NCI-H1417 treated with DMSO at 0.1 percent for 48 hours (cell line): ENCODE measurements at regions not wholly inside any gene's neighbourhood (a gene's known extent, or its start where the extent isn't known, plus 50 kb on each side); places are given as distances from the start of the nearest gene placed in this dataset.

ENCODE experiments used
- DNase-seq: peaks from one replicate; lab custom pipeline; 2025; lab: John Stamatoyannopoulos, UW

- DNase-seq = no peak
Measured at GRCh38 chr17:65364438-65364837, 197.0 kb downstream of the AXIN2 start.

GRCh38 chr17:65362826-65363225, 198.6 kb downstream of the AXIN2 start:
- no peak for DNase-seq

GRCh38 chr17:65360961-65361552, 200.4 kb downstream of the AXIN2 start:
- DNase-seq = no peak

- DNase-seq = no peak
Measured at GRCh38 chr17:65359016-65359415, 202.4 kb downstream of the AXIN2 start.

- DNase-seq = no peak
Measured at GRCh38 chr17:65356536-65356935, 204.9 kb downstream of the AXIN2 start.

GRCh38 chr17:65355246-65355645, 206.2 kb downstream of the AXIN2 start:
- no peak for DNase-seq

- DNase-seq = no peak
Measured at GRCh38 chr17:65349916-65350315, 211.5 kb downstream of the AXIN2 start.

GRCh38 chr17:65346166-65346565, 209.0 kb downstream of the RGS9 start:
- DNase-seq = no peak

GRCh38 chr17:65345261-65346005, 208.3 kb downstream of the RGS9 start:
- no peak for DNase-seq

GRCh38 chr17:65340401-65340800, 203.2 kb downstream of the RGS9 start:
- DNase-seq = no peak

GRCh38 chr17:65334406-65334805, 197.2 kb downstream of the RGS9 start:
- no peak for DNase-seq

GRCh38 chr17:65332779-65333178, 195.6 kb downstream of the RGS9 start:
- DNase-seq = no peak

GRCh38 chr17:65332375-65332774, 195.2 kb downstream of the RGS9 start:
- DNase-seq = no peak

GRCh38 chr17:65328567-65328966, 191.4 kb downstream of the RGS9 start:
- no peak for DNase-seq

- DNase-seq = no peak
Measured at GRCh38 chr17:65324611-65325342, 187.6 kb downstream of the RGS9 start.

- no peak for DNase-seq
Measured at GRCh38 chr17:65323049-65323448, 185.9 kb downstream of the RGS9 start.

GRCh38 chr17:65320820-65321219, 183.7 kb downstream of the RGS9 start:
- no peak for DNase-seq

GRCh38 chr17:65314212-65314611, 177.0 kb downstream of the RGS9 start:
- DNase-seq = no peak

GRCh38 chr17:65312718-65313377, 175.7 kb downstream of the RGS9 start:
- DNase-seq = no peak

- no peak for DNase-seq
Measured at GRCh38 chr17:65311261-65311660, 174.1 kb downstream of the RGS9 start.

GRCh38 chr17:65307961-65308316, 170.8 kb downstream of the RGS9 start:
- no peak for DNase-seq

GRCh38 chr17:65307081-65307960, 170.2 kb downstream of the RGS9 start:
- DNase-seq = no peak
